Choroid plexus epithelial cell (primary cell): ENCODE measurements at regions not wholly inside any gene's neighbourhood (a gene's known extent, or its start where the extent isn't known, plus 50 kb on each side); places are given as distances from the start of the nearest gene placed in this dataset.

Experiments used
- DNase-seq: peaks from one replicate; pipeline ENCODE4 v3.0.0-alpha.2; 2010; ENCODE audit warnings: low read depth
- H3K4me3 ChIP-seq: 2 replicates; pipeline ENCODE4 v1.5.1; 2011; ENCODE audit warnings: low read depth, mild to moderate bottlenecking, control low read depth, low read length, moderate library complexity
- CTCF ChIP-seq: conservative IDR thresholded peaks from 2 replicates; pipeline ENCODE4 v1.5.1; 2011; ENCODE audit warnings: low read depth, mild to moderate bottlenecking, control low read depth, inconsistent platforms, low read length, moderate library complexity

GRCh38 chr6:42512579-42512978 is 51.2 kb upstream of the UBR2 start:
- no peak for TF ChIP-seq CTCF
- no peak for DNase-seq
- H3K4me3 ChIP-seq: no peak overlapping the region

- DNase-seq: no peak
- H3K4me3 ChIP-seq: no peak overlapping the region
- no peak for TF ChIP-seq CTCF
Measured at GRCh38 chr6:42511803-42512422, 51.9 kb upstream of the UBR2 start.

- peak; percentile 26 for TF ChIP-seq CTCF
- H3K4me3 ChIP-seq: no peak overlapping the region
- no peak for DNase-seq
Measured at GRCh38 chr6:42510795-42511194, 53.0 kb upstream of the UBR2 start.

- TF ChIP-seq CTCF: no peak
- H3K4me3 ChIP-seq: no peak overlapping the region
- no peak for DNase-seq
Measured at GRCh38 chr6:42509765-42510164, 54.1 kb upstream of the UBR2 start.

GRCh38 chr6:42509256-42509655 is 54.6 kb upstream of the UBR2 start:
- H3K4me3 ChIP-seq: no peak overlapping the region
- TF ChIP-seq CTCF: no peak
- no peak for DNase-seq

GRCh38 chr6:42507901-42508300 is 55.9 kb upstream of the UBR2 start:
- no peak overlapping the region for H3K4me3 ChIP-seq
- TF ChIP-seq CTCF: no peak
- DNase-seq: no peak

GRCh38 chr6:42507195-42507594 is 55.5 kb upstream of the TRERF1 start:
- no peak overlapping the region for H3K4me3 ChIP-seq
- no peak for DNase-seq
- TF ChIP-seq CTCF: no peak
